PFSK-1 (cell line): ENCODE measurements at regions not wholly inside any gene's neighbourhood (a gene's known extent, or its start where the extent isn't known, plus 50 kb on each side); places are given as distances from the start of the nearest gene placed in this dataset.

Source experiments
- FOXP2 ChIP-seq: optimal IDR thresholded peaks from 2 replicates; pipeline ENCODE3; 2011; ENCODE audit warnings: borderline replicate concordance, control low read depth, inconsistent platforms; ENCODE audit not compliant: insufficient read depth; ENCODE audit errors: extremely low read length, extremely low read depth
- POLR2AphosphoS5 ChIP-seq: IDR thresholded peaks from 2 replicates; pipeline ENCODE4 v1.6.1; 2012; ENCODE audit warnings: low read depth, mild to moderate bottlenecking, control low read depth, low read length, moderate library complexity
- SIN3A ChIP-seq: IDR thresholded peaks from 2 replicates; pipeline ENCODE4 v1.6.1; 2012; ENCODE audit warnings: mild to moderate bottlenecking, low read length, moderate library complexity, borderline replicate concordance; ENCODE audit not compliant: insufficient read depth
- TAF1 ChIP-seq: IDR thresholded peaks from 2 replicates; pipeline ENCODE4 v1.6.1; 2012; ENCODE audit warnings: low read length, control low read depth, borderline replicate concordance; ENCODE audit not compliant: insufficient read depth

DNA sequence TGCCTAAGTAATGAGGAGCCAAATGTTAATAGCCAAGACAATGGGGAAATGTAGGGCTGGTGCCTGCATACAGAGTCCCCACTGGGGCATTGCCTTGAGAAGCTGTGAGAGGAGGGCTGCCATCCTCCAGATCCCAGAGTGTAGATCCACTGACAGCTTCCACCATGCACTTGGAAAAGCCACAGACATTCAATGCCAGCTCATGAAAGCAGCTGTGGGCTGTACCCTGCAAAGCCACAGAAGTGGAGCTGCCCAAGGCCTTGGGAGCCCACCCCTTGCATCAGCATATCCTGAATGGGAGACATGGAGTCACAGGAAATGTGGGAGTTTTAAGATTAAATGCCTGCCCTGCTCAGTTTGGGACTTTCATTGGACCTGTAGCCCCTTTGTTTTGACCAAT is 244.7 kb downstream of the BTG1 start:
- TF ChIP-seq POLR2AphosphoS5, result no peak
- no peak for TF ChIP-seq SIN3A
- TF ChIP-seq TAF1, result no peak
- TF ChIP-seq FOXP2, result no peak
